ELR (cell line): ENCODE measurements at regions not wholly inside any gene's neighbourhood (a gene's known extent, or its start where the extent isn't known, plus 50 kb on each side); places are given as distances from the start of the nearest gene placed in this dataset.

ENCODE experiments used
- DNase-seq: peaks from one replicate; pipeline ENCODE4 v3.0.0-alpha.2; 2015; ENCODE audit warnings: low read depth

- DNase-seq, result no peak
Measured at GRCh38 chr2:226272435-226272834, 527.2 kb downstream of the IRS1 start.

- no peak for DNase-seq
Measured at GRCh38 chr2:226270285-226271058, 529.1 kb downstream of the IRS1 start.

GRCh38 chr2:226267516-226268289 is 531.9 kb downstream of the IRS1 start:
- no peak for DNase-seq

GRCh38 chr2:226256709-226257376 is 542.8 kb downstream of the IRS1 start:
- DNase-seq, result peak; percentile 6

- DNase-seq, result peak; percentile 84
Measured at GRCh38 chr2:226256237-226256636, 543.4 kb downstream of the IRS1 start.

GRCh38 chr2:226251661-226252060 is 548.0 kb downstream of the IRS1 start:
- DNase-seq, result no peak

- DNase-seq, result peak; percentile 71
Measured at GRCh38 chr2:226247289-226248275, 552.0 kb downstream of the IRS1 start.

GRCh38 chr2:226234187-226234586 is 565.4 kb downstream of the IRS1 start:
- DNase-seq, result no peak

GRCh38 chr2:226233388-226233787 is 566.2 kb downstream of the IRS1 start:
- no peak for DNase-seq

GRCh38 chr2:226228080-226228479 is 571.5 kb downstream of the IRS1 start:
- DNase-seq, result no peak

- DNase-seq, result peak; percentile 55
Measured at GRCh38 chr2:226227341-226227740, 572.3 kb downstream of the IRS1 start.

- DNase-seq, result no peak
Measured at GRCh38 chr2:226223704-226224103, 575.9 kb downstream of the IRS1 start.

- peak; percentile 5 for DNase-seq
Measured at GRCh38 chr2:226220511-226220910, 579.1 kb downstream of the IRS1 start.

GRCh38 chr2:226217191-226217590 is 582.4 kb downstream of the IRS1 start:
- no peak for DNase-seq

- DNase-seq, result no peak
Measured at GRCh38 chr2:226216575-226216974, 583.0 kb downstream of the IRS1 start.

- peak; percentile 64 for DNase-seq
Measured at GRCh38 chr2:226215902-226216503, 583.6 kb downstream of the IRS1 start.

GRCh38 chr2:226213717-226214116 is 585.9 kb downstream of the IRS1 start:
- DNase-seq, result peak; percentile 94

- DNase-seq, result peak; percentile 76
Measured at GRCh38 chr2:226211439-226211838, 588.2 kb downstream of the IRS1 start.

GRCh38 chr2:226208726-226209125 is 590.9 kb downstream of the IRS1 start:
- DNase-seq, result peak; percentile 56

GRCh38 chr2:226207671-226208070 is 591.9 kb downstream of the IRS1 start:
- DNase-seq, result no peak

GRCh38 chr2:226199555-226199954 is 600.1 kb downstream of the IRS1 start:
- no peak for DNase-seq
